SK-N-SH (cell line): ENCODE measurements at regions not wholly inside any gene's neighbourhood (a gene's known extent, or its start where the extent isn't known, plus 50 kb on each side); places are given as distances from the start of the nearest gene placed in this dataset.

Experiments used
- CTCF ChIA-PET: fragments of 300-600, 350-600 bp; formaldehyde crosslinking; extraction: SDS; loops from one replicate; lab custom pipeline; 2021; lab: Yijun Ruan, JAX
- POLR2A ChIA-PET: fragments of 350-600 bp; sonication (Branson Sonifier 250); formaldehyde crosslinking; extraction: SDS; loops from one replicate; lab custom pipeline; 2020; ENCODE audit warnings: antibody characterized with exemption, inconsistent platforms; lab: Yijun Ruan, JAX
- DNase-seq: peaks from one replicate; pipeline ENCODE4 v3.0.0; 2012
- H2AFZ ChIP-seq: fragments of 200-600 bp; sonication (generic); 2 replicates; pipeline ENCODE4 v1.8.1; 2016; ENCODE audit warnings: antibody characterized with exemption, mild to moderate bottlenecking, low read depth
- H3F3A ChIP-seq: fragments of 200-600 bp; sonication (generic); replicated peaks from 2 replicates; pipeline ENCODE3; 2016; ENCODE audit warnings: antibody characterized with exemption, mild to moderate bottlenecking; ENCODE audit not compliant: insufficient read depth
- H3K27ac ChIP-seq, 2 experiments: fragments of 200-500 bp in 1 of 2; fragments of 200-600 bp in 1 of 2; sonication (Bioruptor generic) in 1 of 2; sonication (generic), shearing (Covaris generic) in 1 of 2; 2 replicates each; pipeline versions ENCODE4 v1.5.1 to v1.6.1; 2014 to 2016; ENCODE audit warnings: low read depth in 2 of 2, inconsistent platforms in 1 of 2, low read length in 1 of 2, mild to moderate bottlenecking in 1 of 2, mixed read lengths in 1 of 2
- H3K27me3 ChIP-seq: fragments of 200-600 bp; sonication (generic), shearing (Covaris generic); 2 replicates; pipeline ENCODE4 v1.6.1; 2016; ENCODE audit warnings: mixed run types; ENCODE audit not compliant: insufficient read depth
- H3K36me3 ChIP-seq, 2 experiments: fragments of 200-500 bp in 1 of 2; fragments of 200-600 bp in 1 of 2; sonication (Bioruptor generic) in 1 of 2; sonication (generic) in 1 of 2; replicated peaks in 1 of 2; 2 replicates each; pipeline versions ENCODE3 to v1.5.1; 2014 to 2016; ENCODE audit warnings: low read length in 1 of 2, mild to moderate bottlenecking in 1 of 2; ENCODE audit not compliant: insufficient read depth in 2 of 2, control insufficient read depth in 1 of 2
- H3K4me1 ChIP-seq, 2 experiments: fragments of 200-500 bp in 1 of 2; fragments of 200-600 bp in 1 of 2; sonication (Bioruptor generic) in 1 of 2; sonication (generic), shearing (Covaris generic) in 1 of 2; 2 replicates each; pipeline versions ENCODE4 v1.5.1 to v1.6.1; 2014 to 2016; ENCODE audit warnings: low read depth in 1 of 2, low read length in 1 of 2, mixed run types in 1 of 2; ENCODE audit not compliant: insufficient read depth in 2 of 2, control insufficient read depth in 1 of 2
- H3K4me2 ChIP-seq: fragments of 200-600 bp; sonication (generic), shearing (Covaris generic); 2 replicates; pipeline ENCODE4 v1.6.1; 2017; ENCODE audit warnings: mixed run types
- H3K4me3 ChIP-seq, 2 experiments: fragments of 200-500 bp in 1 of 2; fragments of 200-600 bp in 1 of 2; sonication (Bioruptor generic) in 1 of 2; sonication (generic), shearing (Covaris generic) in 1 of 2; 2 replicates each; pipeline versions ENCODE4 v1.5.1 to v1.8.1; 2014 to 2016; ENCODE audit warnings: low read depth in 2 of 2, inconsistent platforms in 1 of 2, low read length in 1 of 2, mild to moderate bottlenecking in 1 of 2, mixed read lengths in 1 of 2, moderate library complexity in 1 of 2
- H3K79me2 ChIP-seq: fragments of 200-600 bp; sonication (generic); 2 replicates; pipeline ENCODE4 v1.8.1; 2017; ENCODE audit warnings: mild to moderate bottlenecking; ENCODE audit not compliant: insufficient read depth
- H3K9ac ChIP-seq: fragments of 200-600 bp; sonication (generic); 2 replicates; pipeline ENCODE4 v1.6.1; 2017; ENCODE audit warnings: mixed run types
- H3K9me2 ChIP-seq: fragments of 200-600 bp; sonication (generic); 2 replicates; pipeline ENCODE4 v1.6.1; 2017; ENCODE audit warnings: mixed run types
- H3K9me3 ChIP-seq: fragments of 200-600 bp; sonication (generic); 2 replicates; pipeline ENCODE4 v1.6.1; 2017; ENCODE audit warnings: mixed run types, mild to moderate bottlenecking, moderate library complexity
- H4K20me1 ChIP-seq: fragments of 200-600 bp; sonication (generic); 2 replicates; pipeline ENCODE4 v1.6.1; 2017; ENCODE audit warnings: mild to moderate bottlenecking, mixed run types; ENCODE audit not compliant: insufficient read depth
- ELF1 ChIP-seq: IDR thresholded peaks from 2 replicates; pipeline ENCODE4 v1.4.0; 2012
- EP300 ChIP-seq, 2 experiments: IDR thresholded peaks; 2 replicates each; pipeline versions ENCODE4 v1.4.0 to v1.6.1; 2012; ENCODE audit warnings: borderline replicate concordance in 1 of 2, low read depth in 1 of 2, low read length in 1 of 2
- EZH2phosphoT487 ChIP-seq: fragments of 200-600 bp; sonication (generic); IDR thresholded peaks from 2 replicates; pipeline ENCODE4 v1.6.1; 2017; ENCODE audit warnings: low read depth, mixed run types, mild to moderate bottlenecking, antibody characterized with exemption, moderate library complexity, borderline replicate concordance
- JUND ChIP-seq: IDR thresholded peaks from 2 replicates; pipeline ENCODE4 v1.4.0; 2012
- NFIC ChIP-seq: IDR thresholded peaks from 2 replicates; pipeline ENCODE4 v1.4.0; 2012; ENCODE audit warnings: borderline replicate concordance
- POLR2AphosphoS5 ChIP-seq: IDR thresholded peaks from 2 replicates; pipeline ENCODE4 v1.6.1; 2012; ENCODE audit warnings: low read depth, low read length
- RXRA ChIP-seq: IDR thresholded peaks from 2 replicates; pipeline ENCODE4 v1.4.0; 2012; ENCODE audit warnings: low read depth, mild to moderate bottlenecking, borderline replicate concordance
- SIN3A ChIP-seq: IDR thresholded peaks from 2 replicates; pipeline ENCODE4 v1.6.1; 2012; ENCODE audit warnings: low read depth, mild to moderate bottlenecking, low read length, moderate library complexity, borderline replicate concordance
- TAF1 ChIP-seq: IDR thresholded peaks from 2 replicates; pipeline ENCODE4 v1.6.1; 2012; ENCODE audit warnings: low read depth, mild to moderate bottlenecking, low read length, moderate library complexity, borderline replicate concordance
- TF ChIP-seq, protein P1 (sequence below): IDR thresholded peaks from 2 replicates; pipeline ENCODE4 v1.4.0; 2012; ENCODE audit warnings: low read depth
- TF ChIP-seq, protein P2 (sequence below): IDR thresholded peaks from 2 replicates; pipeline ENCODE4; 2012
- TF ChIP-seq, protein P3 (sequence below): fragments of 200-600 bp; sonication (generic); IDR thresholded peaks from 2 replicates; pipeline ENCODE4 v1.6.1; 2017; ENCODE audit warnings: antibody characterized with exemption, mild to moderate bottlenecking, moderate library complexity
- TF ChIP-seq, protein P4 (sequence below): fragments of 150-350 bp; IDR thresholded peaks from 2 replicates; pipeline ENCODE4 v1.6.1; 2017; ENCODE audit warnings: antibody characterized with exemption, low read length, low read depth, borderline replicate concordance
- TF ChIP-seq, protein P5 (sequence below): IDR thresholded peaks from 2 replicates; pipeline ENCODE4 v1.4.0; 2012; ENCODE audit warnings: low read depth, borderline replicate concordance

DNA sequence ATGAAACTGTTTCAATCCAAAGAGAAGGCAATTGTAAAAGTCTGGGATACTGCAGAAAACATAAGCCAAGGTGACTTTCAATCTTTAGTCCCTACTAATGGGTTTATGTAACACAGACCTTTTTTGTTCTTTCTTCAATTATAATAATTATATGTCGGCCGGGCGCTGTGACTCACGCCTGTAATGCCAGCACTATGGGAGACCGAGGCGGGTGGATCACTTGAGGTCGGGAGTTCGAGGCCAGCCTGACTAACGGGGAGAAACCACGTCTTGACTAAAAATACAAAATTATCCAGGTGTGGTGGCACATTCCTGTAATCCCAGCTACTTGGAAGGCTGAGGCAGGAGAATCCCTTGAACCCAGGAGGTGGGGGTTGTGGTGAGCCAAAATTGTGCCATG lies 489.8 kb upstream of the CTSO start (continued):
- TF ChIP-seq, protein P1, sequence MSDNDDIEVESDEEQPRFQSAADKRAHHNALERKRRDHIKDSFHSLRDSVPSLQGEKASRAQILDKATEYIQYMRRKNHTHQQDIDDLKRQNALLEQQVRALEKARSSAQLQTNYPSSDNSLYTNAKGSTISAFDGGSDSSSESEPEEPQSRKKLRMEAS, result no peak
- TF ChIP-seq EZH2phosphoT487 (no peak), ELF1 (no peak), EP300 (IDR thresholded peaks at IDR 0.05; ENCODE audit: borderline replicate concordance in 1 of 2, low read depth in 1 of 2, low read length in 1 of 2) (no peak), TAF1 (no peak)
- TF ChIP-seq, protein P2, sequence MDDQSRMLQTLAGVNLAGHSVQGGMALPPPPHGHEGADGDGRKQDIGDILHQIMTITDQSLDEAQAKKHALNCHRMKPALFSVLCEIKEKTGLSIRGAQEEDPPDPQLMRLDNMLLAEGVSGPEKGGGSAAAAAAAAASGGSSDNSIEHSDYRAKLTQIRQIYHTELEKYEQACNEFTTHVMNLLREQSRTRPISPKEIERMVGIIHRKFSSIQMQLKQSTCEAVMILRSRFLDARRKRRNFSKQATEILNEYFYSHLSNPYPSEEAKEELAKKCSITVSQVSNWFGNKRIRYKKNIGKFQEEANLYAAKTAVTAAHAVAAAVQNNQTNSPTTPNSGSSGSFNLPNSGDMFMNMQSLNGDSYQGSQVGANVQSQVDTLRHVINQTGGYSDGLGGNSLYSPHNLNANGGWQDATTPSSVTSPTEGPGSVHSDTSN, result no peak
- TF ChIP-seq, all 33 proteins: peak for 0

DNA sequence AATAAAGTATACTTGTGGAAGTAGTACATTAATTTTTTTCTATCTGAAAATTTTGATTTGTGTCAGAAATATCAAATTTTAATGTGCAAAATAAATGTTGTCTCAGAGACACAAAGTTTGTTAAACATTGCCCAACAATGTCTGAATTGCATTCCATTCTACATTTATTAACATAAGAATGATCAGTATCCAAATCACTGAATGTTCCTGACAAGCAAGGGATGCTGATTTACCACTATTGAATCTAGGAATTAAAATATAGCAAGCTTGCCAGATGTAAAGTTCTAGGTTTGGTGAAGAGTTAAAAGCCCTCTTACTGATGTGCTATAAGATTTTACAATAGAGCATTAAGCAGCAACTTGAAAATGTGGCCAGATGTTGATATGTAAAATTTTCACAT lies 489.2 kb upstream of the CTSO start:
- H3K9me3 ChIP-seq, result no peaks in the 10 kb centered on the region
- H2AFZ ChIP-seq, result no peak overlapping the region
- H3F3A ChIP-seq, result no peaks in the 10 kb centered on the region
- no peak overlapping the region for H3K4me3 ChIP-seq
- H3K9me2 ChIP-seq, result no peaks in the 10 kb centered on the region
- no peaks in the 10 kb centered on the region for H3K79me2 ChIP-seq
- no peak overlapping the region for H3K27ac ChIP-seq
- CTCF ChIA-PET, result no interaction called here
- TF ChIP-seq, protein P3, sequence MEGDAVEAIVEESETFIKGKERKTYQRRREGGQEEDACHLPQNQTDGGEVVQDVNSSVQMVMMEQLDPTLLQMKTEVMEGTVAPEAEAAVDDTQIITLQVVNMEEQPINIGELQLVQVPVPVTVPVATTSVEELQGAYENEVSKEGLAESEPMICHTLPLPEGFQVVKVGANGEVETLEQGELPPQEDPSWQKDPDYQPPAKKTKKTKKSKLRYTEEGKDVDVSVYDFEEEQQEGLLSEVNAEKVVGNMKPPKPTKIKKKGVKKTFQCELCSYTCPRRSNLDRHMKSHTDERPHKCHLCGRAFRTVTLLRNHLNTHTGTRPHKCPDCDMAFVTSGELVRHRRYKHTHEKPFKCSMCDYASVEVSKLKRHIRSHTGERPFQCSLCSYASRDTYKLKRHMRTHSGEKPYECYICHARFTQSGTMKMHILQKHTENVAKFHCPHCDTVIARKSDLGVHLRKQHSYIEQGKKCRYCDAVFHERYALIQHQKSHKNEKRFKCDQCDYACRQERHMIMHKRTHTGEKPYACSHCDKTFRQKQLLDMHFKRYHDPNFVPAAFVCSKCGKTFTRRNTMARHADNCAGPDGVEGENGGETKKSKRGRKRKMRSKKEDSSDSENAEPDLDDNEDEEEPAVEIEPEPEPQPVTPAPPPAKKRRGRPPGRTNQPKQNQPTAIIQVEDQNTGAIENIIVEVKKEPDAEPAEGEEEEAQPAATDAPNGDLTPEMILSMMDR, result no peak
- TF ChIP-seq, protein P4, sequence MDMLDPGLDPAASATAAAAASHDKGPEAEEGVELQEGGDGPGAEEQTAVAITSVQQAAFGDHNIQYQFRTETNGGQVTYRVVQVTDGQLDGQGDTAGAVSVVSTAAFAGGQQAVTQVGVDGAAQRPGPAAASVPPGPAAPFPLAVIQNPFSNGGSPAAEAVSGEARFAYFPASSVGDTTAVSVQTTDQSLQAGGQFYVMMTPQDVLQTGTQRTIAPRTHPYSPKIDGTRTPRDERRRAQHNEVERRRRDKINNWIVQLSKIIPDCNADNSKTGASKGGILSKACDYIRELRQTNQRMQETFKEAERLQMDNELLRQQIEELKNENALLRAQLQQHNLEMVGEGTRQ, result no peak
- TF ChIP-seq JUND, result no peak
- TF ChIP-seq NFIC, result no peak
- TF ChIP-seq POLR2AphosphoS5, result no peak
- no peak for TF ChIP-seq ELF1
- no peak for TF ChIP-seq SIN3A
- TF ChIP-seq, protein P5, sequence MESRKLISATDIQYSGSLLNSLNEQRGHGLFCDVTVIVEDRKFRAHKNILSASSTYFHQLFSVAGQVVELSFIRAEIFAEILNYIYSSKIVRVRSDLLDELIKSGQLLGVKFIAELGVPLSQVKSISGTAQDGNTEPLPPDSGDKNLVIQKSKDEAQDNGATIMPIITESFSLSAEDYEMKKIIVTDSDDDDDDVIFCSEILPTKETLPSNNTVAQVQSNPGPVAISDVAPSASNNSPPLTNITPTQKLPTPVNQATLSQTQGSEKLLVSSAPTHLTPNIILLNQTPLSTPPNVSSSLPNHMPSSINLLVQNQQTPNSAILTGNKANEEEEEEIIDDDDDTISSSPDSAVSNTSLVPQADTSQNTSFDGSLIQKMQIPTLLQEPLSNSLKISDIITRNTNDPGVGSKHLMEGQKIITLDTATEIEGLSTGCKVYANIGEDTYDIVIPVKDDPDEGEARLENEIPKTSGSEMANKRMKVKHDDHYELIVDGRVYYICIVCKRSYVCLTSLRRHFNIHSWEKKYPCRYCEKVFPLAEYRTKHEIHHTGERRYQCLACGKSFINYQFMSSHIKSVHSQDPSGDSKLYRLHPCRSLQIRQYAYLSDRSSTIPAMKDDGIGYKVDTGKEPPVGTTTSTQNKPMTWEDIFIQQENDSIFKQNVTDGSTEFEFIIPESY, result no peak
- no peak for TF ChIP-seq RXRA
- no peak overlapping the region for H3K4me2 ChIP-seq
- no peaks in the 10 kb centered on the region for H4K20me1 ChIP-seq
- H3K36me3 ChIP-seq, result no peaks in the 10 kb centered on the region
- H3K27me3 ChIP-seq, result peaks cover 6% of the 10 kb centered on the region; the same call in 1 of the 2 replicates
- no peak for DNase-seq
- POLR2A ChIA-PET, result no interaction called here
- H3K9ac ChIP-seq, result no peak overlapping the region
- no peaks in the 10 kb centered on the region for H3K4me1 ChIP-seq
